Neuronal stem cell (in vitro differentiated cells): ENCODE measurements at regions not wholly inside any gene's neighbourhood (a gene's known extent, or its start where the extent isn't known, plus 50 kb on each side); places are given as distances from the start of the nearest gene placed in this dataset.

Experiments used
- DNase-seq: peaks from one replicate; pipeline ENCODE4 v3.0.0-alpha.2; 2013; ENCODE audit warnings: low spot score
- H2AFZ ChIP-seq: one replicate; pipeline ENCODE4 v1.6.1; 2013; ENCODE audit warnings: mild to moderate bottlenecking, low read length, inconsistent platforms
- H2AK5ac ChIP-seq: 2 replicates; pipeline ENCODE4 v1.6.1; 2013; ENCODE audit warnings: low read depth, mild to moderate bottlenecking, inconsistent platforms, low read length, moderate library complexity, mixed read lengths
- H2BK120ac ChIP-seq: 2 replicates; pipeline ENCODE4 v1.6.1; 2013; ENCODE audit warnings: low read depth, mild to moderate bottlenecking, inconsistent platforms, low read length, moderate library complexity, mixed read lengths
- H2BK12ac ChIP-seq: one replicate; pipeline ENCODE4 v1.6.1; 2013; ENCODE audit warnings: low read length, inconsistent platforms
- H2BK15ac ChIP-seq: 2 replicates; pipeline ENCODE4 v1.6.1; 2013; ENCODE audit warnings: mild to moderate bottlenecking, low read length, inconsistent platforms, mixed read lengths
- H2BK5ac ChIP-seq: one replicate; pipeline ENCODE4 v1.6.1; 2013; ENCODE audit warnings: inconsistent platforms, mild to moderate bottlenecking, low read length, moderate library complexity
- H3K14ac ChIP-seq: one replicate; pipeline ENCODE4 v1.6.1; 2013; ENCODE audit warnings: low read length, inconsistent platforms
- H3K18ac ChIP-seq: 2 replicates; pipeline ENCODE4 v1.6.1; 2013; ENCODE audit warnings: low read length, inconsistent platforms
- H3K23ac ChIP-seq: 2 replicates; pipeline ENCODE4 v1.6.1; 2013; ENCODE audit warnings: low read depth, mild to moderate bottlenecking, mixed read lengths, low read length, inconsistent platforms; ENCODE audit not compliant: poor library complexity
- H3K27ac ChIP-seq: replicated peaks from 3 replicates; pipeline ENCODE4 v1.5.1; 2013; ENCODE audit warnings: low read length, inconsistent platforms
- H3K27me3 ChIP-seq, 3 experiments: 2 replicates each; pipeline ENCODE4 v1.6.1; 2013; ENCODE audit warnings: low read length in 3 of 3, mild to moderate bottlenecking in 2 of 3, inconsistent platforms in 1 of 3, low read depth in 1 of 3, mixed read lengths in 1 of 3, moderate library complexity in 1 of 3; ENCODE audit not compliant: control insufficient read depth in 3 of 3, insufficient read depth in 3 of 3
- H3K36me3 ChIP-seq, 2 donors: replicated peaks in 1 of 2; 2 replicates each; pipeline ENCODE4 v1.6.1; 2013; ENCODE audit warnings: low read length in 2 of 2; ENCODE audit not compliant: control insufficient read depth in 2 of 2, insufficient read depth in 2 of 2
- H3K4ac ChIP-seq: 2 replicates; pipeline ENCODE4 v1.6.1; 2013; ENCODE audit warnings: inconsistent platforms, mild to moderate bottlenecking, low read length, moderate library complexity
- H3K4me1 ChIP-seq, 2 donors: 1 replicate in 1 of 2; 2 replicates in 1 of 2; pipeline ENCODE4 v1.6.1; 2013; ENCODE audit warnings: low read length in 2 of 2, low read depth in 1 of 2; ENCODE audit not compliant: control insufficient read depth in 2 of 2, insufficient read depth in 1 of 2
- H3K4me2 ChIP-seq: one replicate; pipeline ENCODE4 v1.6.1; 2013; ENCODE audit warnings: mild to moderate bottlenecking, low read length, inconsistent platforms; ENCODE audit not compliant: insufficient read depth, poor library complexity, severe bottlenecking
- H3K4me3 ChIP-seq, 2 donors: 2 replicates each; pipeline ENCODE4 v1.5.1; 2013; ENCODE audit warnings: low read length in 2 of 2, mild to moderate bottlenecking in 2 of 2, inconsistent platforms in 1 of 2, moderate library complexity in 1 of 2
- H3K79me1 ChIP-seq: one replicate; pipeline ENCODE4 v1.6.1; 2013; ENCODE audit warnings: low read depth, mild to moderate bottlenecking, inconsistent platforms, low read length, moderate library complexity
- H3K9ac ChIP-seq: one replicate; pipeline ENCODE4 v1.6.1; 2013; ENCODE audit warnings: mild to moderate bottlenecking, low read depth, low read length, inconsistent platforms; ENCODE audit not compliant: poor library complexity
- H3K9me3 ChIP-seq, 2 donors: replicated peaks in 1 of 2; 2 replicates each; pipeline versions ENCODE3 to v1.6.1; 2013; ENCODE audit warnings: low read length in 2 of 2, mild to moderate bottlenecking in 2 of 2, inconsistent platforms in 1 of 2, low read depth in 1 of 2, mixed read lengths in 1 of 2, moderate library complexity in 1 of 2; ENCODE audit not compliant: control insufficient read depth in 2 of 2, insufficient read depth in 1 of 2
- H4K8ac ChIP-seq: one replicate; pipeline ENCODE4 v1.6.1; 2013; ENCODE audit warnings: low read depth, mild to moderate bottlenecking, inconsistent platforms, low read length, moderate library complexity
- H4K91ac ChIP-seq: one replicate; pipeline ENCODE4 v1.6.1; 2013; ENCODE audit warnings: low read length, low read depth, mild to moderate bottlenecking, inconsistent platforms; ENCODE audit not compliant: poor library complexity
- WGBS, 2 donors: extraction: QIAGEN DNeasy Blood & Tissue Kit; methylation state at CpG; one replicate each; pipeline ENCODE4 v1.1.7; 2013; ENCODE audit warnings: missing lambda C conversion rate in 2 of 2, mixed read lengths in 1 of 2; ENCODE audit not compliant: insufficient read length in 2 of 2, insufficient replicate concordance in 1 of 2; ENCODE audit errors: extremely low coverage in 2 of 2; 5-methylcytosine and 5-hydroxymethylcytosine counted together

DNA sequence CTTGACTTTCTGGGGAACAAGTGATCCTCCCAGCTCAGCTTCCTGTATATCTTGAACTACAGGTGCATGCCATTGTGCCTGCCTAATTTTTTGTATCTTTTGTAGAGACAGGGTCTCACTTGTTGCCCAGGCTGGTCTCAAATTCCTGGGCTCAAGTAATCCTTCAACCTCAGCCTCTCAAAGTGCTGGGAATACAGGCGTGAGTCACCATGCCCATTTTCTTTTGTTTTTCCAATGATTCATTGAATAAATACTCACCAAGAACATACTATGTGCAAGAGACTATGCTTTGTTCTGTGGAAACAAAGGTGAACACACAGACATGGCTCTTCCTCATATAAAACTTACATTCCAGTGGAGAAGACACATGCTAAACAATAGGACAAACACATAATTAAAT, 407.8 kb upstream of the DAB1 start:
- Histone ChIP-seq H2BK15ac (no peak overlapping the region), H3K18ac (no peak overlapping the region), H4K91ac (no peak overlapping the region), H3K23ac (no peak overlapping the region), H3K4ac (no peak overlapping the region), H3K36me3 (no peaks in the 10 kb centered on the region), H3K4me3 (no peak overlapping the region), H3K27ac (no peak overlapping the region), H2AK5ac (no peak overlapping the region), H3K27me3 (no peaks in the 10 kb centered on the region), H3K14ac (no peak overlapping the region), H2BK120ac (no peak overlapping the region), H3K4me1 (peaks cover 4 to 21% of the 10 kb centered on the region in 2 donors), H3K79me1 (no peaks in the 10 kb centered on the region), H2AFZ (no peak overlapping the region), H3K9ac (no peak overlapping the region), H2BK5ac (no peak overlapping the region), H2BK12ac (no peak overlapping the region), H3K9me3 (peaks cover 0 to 3% of the 10 kb centered on the region in 2 donors), H3K4me2 (no peak overlapping the region), H4K8ac (no peak overlapping the region)
- DNase-seq, result no peak
- WGBS, 2 donors, result no CpG with 5 or more reads among the region's 1 CpG

DNA sequence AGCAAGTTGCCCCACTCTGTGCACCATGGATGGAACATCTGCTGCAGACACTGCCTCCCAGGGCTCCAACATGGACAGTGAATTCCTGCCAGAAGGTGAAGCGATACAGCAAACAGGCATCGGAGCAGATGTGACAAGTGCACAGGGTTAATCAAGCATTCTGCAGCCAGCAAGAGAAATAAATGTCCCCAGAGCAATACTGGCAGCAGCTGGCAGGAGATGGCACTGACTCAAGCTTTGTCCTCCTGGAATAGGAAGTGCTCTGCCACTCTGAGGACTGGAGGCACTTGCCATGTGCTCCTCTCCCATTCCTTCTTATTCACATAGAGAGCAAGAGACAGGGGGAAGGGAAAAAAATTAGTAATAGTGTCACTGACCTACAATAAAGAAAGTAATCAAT, 402.7 kb upstream of the DAB1 start:
- Histone ChIP-seq H2BK15ac (no peak overlapping the region), H4K91ac (no peak overlapping the region), H2AFZ (no peak overlapping the region), H3K79me1 (no peaks in the 10 kb centered on the region), H3K4ac (no peak overlapping the region), H3K23ac (no peak overlapping the region), H2BK5ac (no peak overlapping the region), H3K27me3 (no peaks in the 10 kb centered on the region), H3K9ac (no peak overlapping the region), H3K27ac (no peak overlapping the region), H3K14ac (no peak overlapping the region), H3K4me1 (peaks cover 0 to 2% of the 10 kb centered on the region in 2 donors), H2AK5ac (no peak overlapping the region), H3K4me2 (no peak overlapping the region), H2BK12ac (no peak overlapping the region), H3K4me3 (no peak overlapping the region), H2BK120ac (no peak overlapping the region), H3K18ac (no peak overlapping the region), H4K8ac (no peak overlapping the region), H3K36me3 (no peaks in the 10 kb centered on the region), H3K9me3 (peaks cover 0 to 3% of the 10 kb centered on the region in 2 donors)
- no CpG with 5 or more reads among the region's 2 CpGs for WGBS, 2 donors
- no peak for DNase-seq

DNA sequence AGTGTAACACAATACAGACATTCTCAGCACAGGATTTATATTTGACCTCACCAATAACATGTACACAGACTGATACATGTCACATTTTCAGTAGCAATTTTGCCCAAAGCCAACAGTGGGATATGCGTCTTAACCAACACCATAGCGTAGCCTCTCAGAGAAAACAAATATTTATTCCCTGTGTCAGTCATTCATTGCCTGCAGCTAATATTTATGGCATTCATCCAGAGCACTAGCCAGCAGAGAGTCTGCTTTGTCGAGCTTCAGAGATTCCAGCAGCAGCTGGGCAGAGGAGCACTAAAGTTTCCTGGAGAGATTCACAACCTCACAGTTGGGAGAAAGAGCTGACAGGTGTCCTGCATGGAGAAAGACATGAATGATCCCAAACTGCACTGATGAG, 400.7 kb upstream of the DAB1 start:
- Histone ChIP-seq H3K27me3 (no peaks in the 10 kb centered on the region), H2BK5ac (no peak overlapping the region), H2AK5ac (no peak overlapping the region), H3K9me3 (no peaks in the 10 kb centered on the region), H3K36me3 (no peaks in the 10 kb centered on the region), H3K4me3 (no peak overlapping the region), H2BK120ac (no peak overlapping the region), H4K8ac (no peak overlapping the region), H2AFZ (peak overlapping the region; percentile 15), H3K4me2 (no peak overlapping the region), H3K18ac (no peak overlapping the region), H2BK12ac (no peak overlapping the region), H3K4me1 (peaks cover 0 to 3% of the 10 kb centered on the region in 2 donors), H2BK15ac (no peak overlapping the region), H3K14ac (no peak overlapping the region), H3K4ac (no peak overlapping the region), H4K91ac (no peak overlapping the region), H3K23ac (no peak overlapping the region), H3K79me1 (no peaks in the 10 kb centered on the region), H3K27ac (no peak overlapping the region), H3K9ac (no peak overlapping the region)
- no peak for DNase-seq
- WGBS, 2 donors, result no CpG with 5 or more reads among the region's 3 CpGs

DNA sequence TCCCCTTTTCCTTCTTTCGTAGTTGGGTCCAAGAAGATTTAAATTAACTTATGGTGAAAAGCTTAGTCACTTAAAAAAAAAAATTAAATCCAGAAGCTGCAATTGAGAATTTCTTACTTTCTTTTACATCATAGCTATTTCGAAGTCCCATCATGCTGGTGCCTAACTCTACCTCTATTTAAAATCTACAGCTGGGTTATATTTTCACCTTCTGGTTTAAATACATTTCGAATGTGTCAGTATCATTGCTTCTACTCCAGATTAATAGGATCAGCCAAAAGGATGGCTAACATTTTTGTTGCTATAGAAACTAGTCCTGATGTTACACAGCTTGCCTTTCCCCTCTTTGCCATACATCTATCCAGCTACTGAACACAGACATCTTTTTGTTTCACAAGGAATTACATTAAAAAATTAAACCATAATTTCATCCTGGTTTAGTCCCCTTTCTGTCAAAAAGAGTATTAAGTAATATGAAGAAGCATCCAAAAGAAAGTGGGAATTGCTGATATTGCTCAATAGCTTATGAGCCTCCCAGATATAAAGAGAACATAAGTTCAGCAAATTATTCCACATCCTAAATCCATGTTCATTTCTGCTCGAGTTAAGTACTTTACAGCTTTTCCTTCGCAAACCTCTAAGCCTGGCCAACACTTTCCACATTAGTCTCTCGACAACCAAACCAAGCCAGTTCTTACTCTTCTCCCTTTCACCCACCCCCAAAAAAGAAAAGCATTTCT, 396.7 kb upstream of the DAB1 start:
- no peak overlapping the region for H3K18ac ChIP-seq
- no peak overlapping the region for H2BK15ac ChIP-seq
- no peak overlapping the region for H2BK120ac ChIP-seq
- no peaks in the 10 kb centered on the region for H3K79me1 ChIP-seq
- H3K9me3 ChIP-seq, result no peaks in the 10 kb centered on the region
- no peak for DNase-seq
- H3K9ac ChIP-seq, result no peak overlapping the region
- no peak overlapping the region for H3K23ac ChIP-seq
- no peak overlapping the region for H3K4ac ChIP-seq
- no peaks in the 10 kb centered on the region for H3K27me3 ChIP-seq
- no peak overlapping the region for H4K8ac ChIP-seq
- WGBS, 2 donors, result no CpG with 5 or more reads among the region's 6 CpGs
- no peak overlapping the region for H2AFZ ChIP-seq
- H3K4me3 ChIP-seq, result no peak overlapping the region
- H3K36me3 ChIP-seq, result no peaks in the 10 kb centered on the region
- H2BK12ac ChIP-seq, result no peak overlapping the region
- no peak overlapping the region for H3K4me2 ChIP-seq
- H3K27ac ChIP-seq, result no peak overlapping the region
- no peak overlapping the region for H3K14ac ChIP-seq
- H4K91ac ChIP-seq, result no peak overlapping the region
- H3K4me1 ChIP-seq, result peaks cover 0 to 3% of the 10 kb centered on the region in 2 donors
- H2AK5ac ChIP-seq, result no peak overlapping the region
- no peak overlapping the region for H2BK5ac ChIP-seq
